H1 (cell line): ENCODE measurements at regions not wholly inside any gene's neighbourhood (a gene's known extent, or its start where the extent isn't known, plus 50 kb on each side); places are given as distances from the start of the nearest gene placed in this dataset.

ENCODE experiments used
- CTCF ChIA-PET: fragments of 300-600 bp; sonication (Branson Sonifier 250); formaldehyde crosslinking; loops from one replicate; lab custom pipeline; 2021; ENCODE audit not compliant: partially characterized antibody; lab: Charles Lee
- POLR2A ChIA-PET: fragments of 300-600 bp; sonication (Branson Sonifier 250); formaldehyde crosslinking; loops from one replicate; lab custom pipeline; 2021; ENCODE audit warnings: inconsistent platforms; ENCODE audit not compliant: partially characterized antibody; lab: Charles Lee
- DNase-seq, 2 experiments: peaks; one replicate each; pipeline versions ENCODE4 v3.0.0 to v3.0.0-alpha.2; 2010 to 2022; ENCODE audit warnings: low spot score in 2 of 2, low read depth in 1 of 2, mixed read lengths in 1 of 2
- FAIRE-seq: peaks from 2 replicates; lab custom pipeline; 2011; peaks lifted over from hg19 to GRCh38; lab: Jason Lieb, UNC
- H2AFZ ChIP-seq: 2 replicates; pipeline ENCODE4 v1.8.1; 2012; ENCODE audit warnings: low read length, inconsistent platforms
- H2AK5ac ChIP-seq: 2 replicates; pipeline ENCODE4 v1.6.1; 2013; ENCODE audit warnings: low read depth, low read length
- H2BK120ac ChIP-seq: replicated peaks from 2 replicates; pipeline ENCODE3; 2013; ENCODE audit warnings: low read depth, low read length, inconsistent platforms
- H2BK12ac ChIP-seq: 2 replicates; pipeline ENCODE4 v1.6.1; 2013; ENCODE audit warnings: low read depth, low read length
- H2BK15ac ChIP-seq: 2 replicates; pipeline ENCODE4 v1.6.1; 2013; ENCODE audit warnings: low read length
- H2BK20ac ChIP-seq: 2 replicates; pipeline ENCODE4 v1.6.1; 2013; ENCODE audit warnings: low read length
- H2BK5ac ChIP-seq: 2 replicates; pipeline ENCODE4 v1.6.1; 2013; ENCODE audit warnings: low read depth, low read length
- H3K14ac ChIP-seq: 2 replicates; pipeline ENCODE4 v1.6.1; 2013; ENCODE audit warnings: inconsistent platforms; ENCODE audit not compliant: insufficient read length
- H3K18ac ChIP-seq: 2 replicates; pipeline ENCODE4 v1.6.1; 2013; ENCODE audit warnings: low read length; ENCODE audit errors: extremely low read depth
- H3K23ac ChIP-seq: 2 replicates; pipeline ENCODE4 v1.6.1; 2013; ENCODE audit warnings: inconsistent platforms; ENCODE audit not compliant: insufficient read length
- H3K23me2 ChIP-seq: 2 replicates; pipeline ENCODE4 v1.6.1; 2013; ENCODE audit warnings: low read depth, low read length
- H3K27ac ChIP-seq: 2 replicates; pipeline ENCODE4 v1.6.1; 2011; ENCODE audit warnings: low read depth, low read length, inconsistent platforms
- H3K27me3 ChIP-seq, 4 experiments: replicated peaks in 1 of 4; 1 replicate in 1 of 4; 2 replicates in 3 of 4; pipeline versions ENCODE4 v1.6.1 to v1.8.1; 2011 to 2013; ENCODE audit warnings: low read length in 3 of 4, mild to moderate bottlenecking in 3 of 4, inconsistent platforms in 2 of 4, mixed read lengths in 2 of 4, moderate library complexity in 1 of 4; ENCODE audit not compliant: control insufficient read depth in 3 of 4, insufficient read depth in 3 of 4; ENCODE audit errors: extremely low read depth in 1 of 4
- H3K36me3 ChIP-seq, 4 experiments: 2 replicates each; pipeline versions ENCODE4 v1.6.1 to v1.8.1; 2011 to 2013; ENCODE audit warnings: mild to moderate bottlenecking in 4 of 4, low read length in 3 of 4, moderate library complexity in 2 of 4, control low read depth in 1 of 4, inconsistent platforms in 1 of 4; ENCODE audit not compliant: insufficient read depth in 4 of 4, control insufficient read depth in 2 of 4
- H3K4ac ChIP-seq: replicated peaks from 2 replicates; pipeline ENCODE3; 2013; ENCODE audit warnings: low read length, low read depth, mixed read lengths, inconsistent platforms; ENCODE audit not compliant: insufficient read length
- H3K4me1 ChIP-seq, 4 experiments: replicated peaks in 1 of 4; 1 replicate in 1 of 4; 2 replicates in 3 of 4; pipeline versions ENCODE4 v1.6.1 to v1.8.1; 2011 to 2013; ENCODE audit warnings: low read length in 3 of 4, inconsistent platforms in 2 of 4, mixed read lengths in 1 of 4; ENCODE audit not compliant: insufficient read depth in 4 of 4, control insufficient read depth in 3 of 4
- H3K4me2 ChIP-seq, 2 experiments: 2 replicates each; pipeline versions ENCODE4 v1.6.1 to v1.8.1; 2011 to 2013; ENCODE audit warnings: low read depth in 2 of 2, low read length in 2 of 2, control low read depth in 1 of 2, inconsistent platforms in 1 of 2, mild to moderate bottlenecking in 1 of 2; ENCODE audit not compliant: insufficient read depth in 1 of 2
- H3K4me3 ChIP-seq, 4 experiments: fragments of 200-600, 300-600 bp in 1 of 4; sonication (generic), shearing (Covaris generic), sonication (Bioruptor Twin) in 1 of 4; 2 replicates each; pipeline versions ENCODE4 v1.5.1 to v1.8.1; 2011 to 2016; ENCODE audit warnings: low read length in 4 of 4, low read depth in 3 of 4, control low read depth in 2 of 4, inconsistent platforms in 2 of 4, mild to moderate bottlenecking in 2 of 4, mixed read lengths in 1 of 4, moderate library complexity in 1 of 4; ENCODE audit not compliant: insufficient read depth in 2 of 4; ENCODE audit errors: extremely low read depth in 1 of 4
- H3K56ac ChIP-seq: replicated peaks from 2 replicates; pipeline ENCODE3; 2013; ENCODE audit warnings: low read depth, mild to moderate bottlenecking, mixed read lengths, low read length, inconsistent platforms; ENCODE audit not compliant: insufficient read length
- H3K79me1 ChIP-seq: 2 replicates; pipeline ENCODE4 v1.6.1; 2013; ENCODE audit warnings: low read depth, low read length, control low read depth
- H3K79me2 ChIP-seq, 2 experiments: 2 replicates each; pipeline versions ENCODE4 v1.6.1 to v1.8.1; 2012 to 2013; ENCODE audit warnings: low read length in 2 of 2, mild to moderate bottlenecking in 2 of 2, inconsistent platforms in 1 of 2; ENCODE audit not compliant: insufficient read depth in 2 of 2, control insufficient read depth in 1 of 2
- H3K9ac ChIP-seq, 4 experiments: replicated peaks in 1 of 4; 1 replicate in 1 of 4; 2 replicates in 3 of 4; pipeline versions ENCODE4 v1.6.1 to v1.8.1; 2011 to 2013; ENCODE audit warnings: low read depth in 3 of 4, low read length in 3 of 4, control low read depth in 2 of 4, mild to moderate bottlenecking in 2 of 4, moderate library complexity in 2 of 4, inconsistent platforms in 1 of 4; ENCODE audit errors: extremely low read depth in 1 of 4
- H3K9me3 ChIP-seq, 2 experiments: 2 replicates each; pipeline versions ENCODE4 v1.6.1 to v1.8.1; 2012 to 2013; ENCODE audit warnings: mild to moderate bottlenecking in 2 of 2, moderate library complexity in 2 of 2, control low read depth in 1 of 2, inconsistent platforms in 1 of 2, low read depth in 1 of 2, low read length in 1 of 2, mixed read lengths in 1 of 2; ENCODE audit not compliant: insufficient read depth in 2 of 2
- H4K20me1 ChIP-seq, 2 experiments: replicated peaks in 1 of 2; 2 replicates each; pipeline versions ENCODE3 to v1.8.1; 2011 to 2013; ENCODE audit warnings: inconsistent platforms in 2 of 2, low read length in 2 of 2, mild to moderate bottlenecking in 1 of 2; ENCODE audit not compliant: insufficient read depth in 2 of 2, control insufficient read depth in 1 of 2
- H4K5ac ChIP-seq: 2 replicates; pipeline ENCODE4 v1.6.1; 2013; ENCODE audit warnings: low read length, low read depth, mixed read lengths, inconsistent platforms; ENCODE audit not compliant: insufficient read length
- H4K8ac ChIP-seq: 2 replicates; pipeline ENCODE4 v1.8.0; 2013; ENCODE audit warnings: mild to moderate bottlenecking, moderate library complexity, low read length, inconsistent platforms; ENCODE audit not compliant: insufficient read depth; ENCODE audit errors: extremely low read depth
- H4K91ac ChIP-seq: replicated peaks from 2 replicates; pipeline ENCODE3; 2013; ENCODE audit warnings: low read length, mixed read lengths, inconsistent platforms; ENCODE audit not compliant: insufficient read length
- CEBPB ChIP-seq: IDR thresholded peaks from 2 replicates; pipeline ENCODE4 v1.6.1; 2012; ENCODE audit warnings: low read depth, low read length
- POLR2A ChIP-seq, 2 experiments: IDR thresholded peaks; 1 replicate in 1 of 2; 2 replicates in 1 of 2; pipeline ENCODE4 v1.6.1; 2011; ENCODE audit warnings: low read depth in 2 of 2, low read length in 2 of 2, mild to moderate bottlenecking in 2 of 2; ENCODE audit errors: control extremely low read depth in 1 of 2
- SRF ChIP-seq: IDR thresholded peaks from 2 replicates; pipeline ENCODE4 v1.6.1; 2011; ENCODE audit warnings: mild to moderate bottlenecking, low read depth, low read length, moderate library complexity
- WGBS, 2 experiments: shearing (Covaris generic) in 1 of 2; methylation state at CpG; one replicate each; pipeline versions ENCODE4 v1.1.6 to v1.1.7; 2013 to 2015; ENCODE audit warnings: low lambda C conversion rate in 2 of 2, mixed read lengths in 2 of 2, inconsistent platforms in 1 of 2, low coverage in 1 of 2, missing lambda C conversion rate in 1 of 2; ENCODE audit not compliant: insufficient replicate concordance in 2 of 2, insufficient coverage in 1 of 2, insufficient read length in 1 of 2; ENCODE audit errors: extremely low coverage in 1 of 2, missing lambda C conversion rate in 1 of 2; 5-methylcytosine and 5-hydroxymethylcytosine counted together

DNA sequence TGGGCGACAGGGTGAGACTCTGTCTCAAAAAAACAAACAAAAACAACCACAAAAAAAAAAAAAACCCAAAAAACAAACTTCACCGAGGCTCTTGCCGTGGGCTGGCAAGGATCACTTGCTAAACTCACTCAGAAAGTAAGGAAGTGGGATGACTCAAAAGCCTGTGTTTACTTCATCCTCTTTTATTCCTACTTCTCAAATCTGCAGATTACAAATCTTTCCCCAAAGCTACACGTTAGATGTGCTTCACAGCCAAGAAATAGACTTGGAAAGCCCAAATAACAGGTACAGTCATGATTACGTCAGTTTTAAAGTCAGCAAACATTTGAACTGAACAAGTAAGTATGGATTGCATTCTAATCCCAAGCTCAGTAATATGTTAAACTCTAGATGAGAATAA, 359.3 kb downstream of the ADGRL2 start:
- no peak overlapping the region for H2BK120ac ChIP-seq
- H3K79me1 ChIP-seq = no peaks in the 10 kb centered on the region
- no peak for DNase-seq
- no peak overlapping the region for H3K27ac ChIP-seq
- 76% methylated on average over 5 of the region's 5 CpGs; no CpG with 5 or more reads in 1 of the 2 experiments for WGBS, 2 experiments
- TF ChIP-seq CEBPB (no peak), SRF (no peak), POLR2A (IDR thresholded peaks at IDR 0.05; ENCODE audit: control extremely low read depth in 1 of 2, low read depth in 2 of 2, low read length in 2 of 2) (no peak)
- H3K4me2 ChIP-seq = no peak overlapping the region
- H3K14ac ChIP-seq = no peak overlapping the region
- H4K8ac ChIP-seq = no peak overlapping the region
- H2BK12ac ChIP-seq = no peak overlapping the region
- H3K4me1 ChIP-seq = peaks cover 0 to 4% (median 0%) of the 10 kb centered on the region in 4 experiments; a peak in 1 of 7 replicates
- no peak overlapping the region for H4K5ac ChIP-seq
- no peak overlapping the region for H3K4ac ChIP-seq
- H2BK20ac ChIP-seq = no peak overlapping the region
- no peak overlapping the region for H4K91ac ChIP-seq
- H2BK5ac ChIP-seq = no peak overlapping the region
- H3K23me2 ChIP-seq = no peaks in the 10 kb centered on the region
- no peak overlapping the region for H3K56ac ChIP-seq
- no peak overlapping the region for H2AFZ ChIP-seq
- no peak overlapping the region for H2BK15ac ChIP-seq
- CTCF ChIA-PET = interaction anchor here (1.3 kb wide), 1 partner anchor 611 kb away, joined by 3 read pairs; no protein-coding TSS in a partner anchor
- H3K79me2 ChIP-seq = no peaks in the 10 kb centered on the region
- H4K20me1 ChIP-seq = no peaks in the 10 kb centered on the region
- H2AK5ac ChIP-seq = no peak overlapping the region
- H3K9ac ChIP-seq = no peak overlapping the region
- no peak for FAIRE-seq
- no peak overlapping the region for H3K23ac ChIP-seq
- H3K9me3 ChIP-seq = no peaks in the 10 kb centered on the region
- H3K36me3 ChIP-seq = no peaks in the 10 kb centered on the region
- H3K18ac ChIP-seq = no peak overlapping the region
- POLR2A ChIA-PET = no interaction called here
- H3K4me3 ChIP-seq = no peak overlapping the region
- peaks cover 0 to 11% (median 5%) of the 10 kb centered on the region in 4 experiments; a peak in 3 of 7 replicates for H3K27me3 ChIP-seq
